ENCODE measurements at regions not wholly inside any gene's neighbourhood (a gene's known extent, or its start where the extent isn't known, plus 50 kb on each side); places are given as distances from the start of the nearest gene placed in this dataset.

- H3K27ac ChIP-seq (ENCODE audit: low read depth, low read length) = no peak overlapping the region
- ChIA-PET POLR2A (no interaction called here), CTCF (no interaction called here)
- no peaks in the 10 kb centered on the region for H3K9me3 ChIP-seq (ENCODE audit: control insufficient read depth, insufficient read depth, low read length)
- H3K4me3 ChIP-seq (ENCODE audit: low read depth, low read length) = no peak overlapping the region
- TF ChIP-seq CTCF (IDR thresholded peaks at IDR 0.05; ENCODE audit: low read depth, low read length) = no peak
- no peak for DNase-seq (ENCODE audit: low read depth, low spot score)
- H3K27me3 ChIP-seq (ENCODE audit: control insufficient read depth, insufficient read depth, low read length) = no peaks in the 10 kb centered on the region
These were observed 186.2 kb upstream of the PHACTR1 start for GRCh38 chr6:12530345-12530744.

- no peaks in the 10 kb centered on the region for H3K9me3 ChIP-seq (ENCODE audit: control insufficient read depth, insufficient read depth, low read length)
- no peak overlapping the region for H3K4me3 ChIP-seq (ENCODE audit: low read depth, low read length)
- CTCF ChIA-PET = no interaction called here
- no peak for DNase-seq (ENCODE audit: low read depth, low spot score)
- no peaks in the 10 kb centered on the region for H3K27me3 ChIP-seq (ENCODE audit: control insufficient read depth, insufficient read depth, low read length)
- TF ChIP-seq CTCF (IDR thresholded peaks at IDR 0.05; ENCODE audit: low read depth, low read length) = no peak
- H3K27ac ChIP-seq (ENCODE audit: low read depth, low read length) = no peak overlapping the region
- POLR2A ChIA-PET = no interaction called here
These were observed 183.0 kb upstream of the PHACTR1 start for GRCh38 chr6:12533586-12533985.

- no peak overlapping the region for H3K27ac ChIP-seq (ENCODE audit: low read depth, low read length)
- no peaks in the 10 kb centered on the region for H3K9me3 ChIP-seq (ENCODE audit: control insufficient read depth, insufficient read depth, low read length)
- ChIA-PET CTCF (no interaction called here), POLR2A (no interaction called here)
- no peak for DNase-seq (ENCODE audit: low read depth, low spot score)
- H3K27me3 ChIP-seq (ENCODE audit: control insufficient read depth, insufficient read depth, low read length) = no peaks in the 10 kb centered on the region
- no peak for TF ChIP-seq CTCF (IDR thresholded peaks at IDR 0.05; ENCODE audit: low read depth, low read length)
- no peak overlapping the region for H3K4me3 ChIP-seq (ENCODE audit: low read depth, low read length)
These were observed 182.3 kb upstream of the PHACTR1 start for GRCh38 chr6:12534069-12534853.

- no peaks in the 10 kb centered on the region for H3K27me3 ChIP-seq (ENCODE audit: control insufficient read depth, insufficient read depth, low read length)
- POLR2A ChIA-PET = no interaction called here
These were observed 180.8 kb upstream of the PHACTR1 start for GRCh38 chr6:12535586-12536314.

More at GRCh38 chr6:12535586-12536314, 180.8 kb upstream of the PHACTR1 start:
- Histone ChIP-seq H3K9me3 (ENCODE audit: control insufficient read depth, insufficient read depth, low read length) (no peaks in the 10 kb centered on the region), H3K4me3 (ENCODE audit: low read depth, low read length) (no peak overlapping the region), H3K27ac (ENCODE audit: low read depth, low read length) (no peak overlapping the region)
- CTCF ChIA-PET = no interaction called here
- no peak for DNase-seq (ENCODE audit: low read depth, low spot score)
- no peak for TF ChIP-seq CTCF (IDR thresholded peaks at IDR 0.05; ENCODE audit: low read depth, low read length)

Data from AG04450 (cell line).